Upper lobe of left lung (tissue), 4 donors: ENCODE measurements at regions not wholly inside any gene's neighbourhood (a gene's known extent, or its start where the extent isn't known, plus 50 kb on each side); places are given as distances from the start of the nearest gene placed in this dataset.

Experiments
- POLR2A ChIP-seq, 4 donors: fragments of 450-650 bp; IDR thresholded peaks; one replicate each; pipeline ENCODE4 v1.5.1; 2016 to 2017; ENCODE audit warnings: antibody characterized with exemption in 4 of 4, mild to moderate bottlenecking in 2 of 4
- TF ChIP-seq, protein P1 (sequence below), 6 experiments: fragments of 450-650 bp in 4 of 6; fragments of 200-600 bp in 2 of 6; sonication (generic) in 2 of 6; IDR thresholded peaks; one replicate each; pipeline ENCODE4 v1.5.1; 2016 to 2019; ENCODE audit warnings: antibody characterized with exemption in 6 of 6

DNA sequence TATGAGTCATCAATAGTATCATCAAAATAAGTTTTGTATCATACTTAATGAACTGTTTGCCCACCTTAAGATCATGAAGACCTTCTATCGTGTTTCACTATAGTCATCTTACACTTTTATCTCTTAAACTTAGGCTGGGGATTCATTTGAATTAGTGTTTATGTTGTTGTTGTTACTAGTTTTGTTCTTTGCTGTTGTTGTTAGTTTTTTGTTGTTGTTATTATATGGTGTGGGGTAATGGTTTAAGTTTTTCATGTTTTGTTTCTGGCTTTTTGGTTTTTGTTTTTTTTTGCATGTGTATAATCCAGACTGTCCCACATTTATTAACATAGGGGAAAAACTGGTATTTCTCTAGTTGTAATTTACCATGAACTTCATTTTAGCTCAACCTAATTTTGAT is 965.1 kb upstream of the MIR17HG start:
- TF ChIP-seq POLR2A (IDR thresholded peaks at IDR 0.05), result no peak
- TF ChIP-seq, protein P1, sequence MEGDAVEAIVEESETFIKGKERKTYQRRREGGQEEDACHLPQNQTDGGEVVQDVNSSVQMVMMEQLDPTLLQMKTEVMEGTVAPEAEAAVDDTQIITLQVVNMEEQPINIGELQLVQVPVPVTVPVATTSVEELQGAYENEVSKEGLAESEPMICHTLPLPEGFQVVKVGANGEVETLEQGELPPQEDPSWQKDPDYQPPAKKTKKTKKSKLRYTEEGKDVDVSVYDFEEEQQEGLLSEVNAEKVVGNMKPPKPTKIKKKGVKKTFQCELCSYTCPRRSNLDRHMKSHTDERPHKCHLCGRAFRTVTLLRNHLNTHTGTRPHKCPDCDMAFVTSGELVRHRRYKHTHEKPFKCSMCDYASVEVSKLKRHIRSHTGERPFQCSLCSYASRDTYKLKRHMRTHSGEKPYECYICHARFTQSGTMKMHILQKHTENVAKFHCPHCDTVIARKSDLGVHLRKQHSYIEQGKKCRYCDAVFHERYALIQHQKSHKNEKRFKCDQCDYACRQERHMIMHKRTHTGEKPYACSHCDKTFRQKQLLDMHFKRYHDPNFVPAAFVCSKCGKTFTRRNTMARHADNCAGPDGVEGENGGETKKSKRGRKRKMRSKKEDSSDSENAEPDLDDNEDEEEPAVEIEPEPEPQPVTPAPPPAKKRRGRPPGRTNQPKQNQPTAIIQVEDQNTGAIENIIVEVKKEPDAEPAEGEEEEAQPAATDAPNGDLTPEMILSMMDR (IDR thresholded peaks at IDR 0.05), result no peak
